Tibial artery (tissue), 4 donors: ENCODE measurements at regions not wholly inside any gene's neighbourhood (a gene's known extent, or its start where the extent isn't known, plus 50 kb on each side); places are given as distances from the start of the nearest gene placed in this dataset.

Experiments
- DNase-seq, 2 donors: peaks; one replicate each; pipeline ENCODE4 v3.0.0-alpha.2; 2019
- H3K27ac ChIP-seq, 2 donors: fragments of 200-600 bp; sonication (generic) in 1 of 2; 1 replicate in 1 of 2; 2 replicates in 1 of 2; pipeline ENCODE4 v1.5.1; 2018 to 2019; ENCODE audit warnings: mild to moderate bottlenecking in 1 of 2
- H3K27me3 ChIP-seq, 2 donors: fragments of 200-600 bp; sonication (generic) in 1 of 2; one replicate each; pipeline versions ENCODE4 v1.5.1 to v1.6.0; 2016 to 2019
- H3K36me3 ChIP-seq, 3 donors: fragments of 200-600 bp; sonication (generic) in 2 of 3; one replicate each; pipeline ENCODE4 v1.5.1; 2016 to 2019; ENCODE audit warnings: mild to moderate bottlenecking in 2 of 3
- H3K4me1 ChIP-seq, 4 donors: fragments of 200-600 bp; sonication (generic) in 2 of 4; 1 replicate in 3 of 4; 2 replicates in 1 of 4; pipeline ENCODE4 v1.5.1; 2016 to 2019
- H3K4me3 ChIP-seq, 2 donors: fragments of 200-600 bp; sonication (generic) in 1 of 2; 1 replicate in 1 of 2; 2 replicates in 1 of 2; pipeline ENCODE4 v1.5.1; 2018 to 2019; ENCODE audit warnings: mild to moderate bottlenecking in 2 of 2
- H3K9me3 ChIP-seq, 3 donors: fragments of 200-600 bp; sonication (generic) in 1 of 3; one replicate each; pipeline ENCODE4 v1.5.1; 2016 to 2019
- intact Hi-C: fragments of 100-400 bp; cut with DNase I; formaldehyde crosslinking; loops from one replicate; pipeline ENCODE4 v1.15.0; 2023; ENCODE audit warnings: low total_unique reads
- TF ChIP-seq, protein P1 (sequence below), 2 experiments: fragments of 200-600 bp in 1 of 2; fragments of 450-650 bp in 1 of 2; IDR thresholded peaks; one replicate each; pipeline ENCODE4 v1.5.1; 2017 to 2019; ENCODE audit warnings: antibody characterized with exemption in 2 of 2, mild to moderate bottlenecking in 1 of 2, moderate library complexity in 1 of 2

DNA sequence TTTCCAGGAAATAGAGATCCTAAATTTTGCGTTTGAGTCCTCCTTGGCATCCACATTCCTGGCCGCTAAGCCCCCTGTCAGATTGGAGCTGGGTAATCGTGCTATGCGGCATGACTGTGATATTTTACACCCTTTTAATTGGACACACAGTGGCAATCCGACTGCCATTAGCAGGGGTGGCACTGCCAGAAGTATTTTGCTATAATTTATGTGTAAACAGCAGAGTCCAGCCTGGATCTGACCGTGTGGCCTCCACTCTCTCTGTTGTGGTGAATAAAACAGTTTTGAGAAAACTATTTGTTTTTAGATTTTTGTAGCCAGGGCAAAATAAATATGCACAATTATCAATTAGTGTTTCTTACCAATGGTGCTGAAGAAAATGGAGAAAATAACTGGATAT, 281.0 kb upstream of the IRX2 start:
- intact Hi-C loops, result no loop called here
- DNase-seq, result no peak
- TF ChIP-seq, protein P1, sequence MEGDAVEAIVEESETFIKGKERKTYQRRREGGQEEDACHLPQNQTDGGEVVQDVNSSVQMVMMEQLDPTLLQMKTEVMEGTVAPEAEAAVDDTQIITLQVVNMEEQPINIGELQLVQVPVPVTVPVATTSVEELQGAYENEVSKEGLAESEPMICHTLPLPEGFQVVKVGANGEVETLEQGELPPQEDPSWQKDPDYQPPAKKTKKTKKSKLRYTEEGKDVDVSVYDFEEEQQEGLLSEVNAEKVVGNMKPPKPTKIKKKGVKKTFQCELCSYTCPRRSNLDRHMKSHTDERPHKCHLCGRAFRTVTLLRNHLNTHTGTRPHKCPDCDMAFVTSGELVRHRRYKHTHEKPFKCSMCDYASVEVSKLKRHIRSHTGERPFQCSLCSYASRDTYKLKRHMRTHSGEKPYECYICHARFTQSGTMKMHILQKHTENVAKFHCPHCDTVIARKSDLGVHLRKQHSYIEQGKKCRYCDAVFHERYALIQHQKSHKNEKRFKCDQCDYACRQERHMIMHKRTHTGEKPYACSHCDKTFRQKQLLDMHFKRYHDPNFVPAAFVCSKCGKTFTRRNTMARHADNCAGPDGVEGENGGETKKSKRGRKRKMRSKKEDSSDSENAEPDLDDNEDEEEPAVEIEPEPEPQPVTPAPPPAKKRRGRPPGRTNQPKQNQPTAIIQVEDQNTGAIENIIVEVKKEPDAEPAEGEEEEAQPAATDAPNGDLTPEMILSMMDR (IDR thresholded peaks at IDR 0.05), result no peak
- Histone ChIP-seq H3K4me1 (no peaks in the 10 kb centered on the region), H3K4me3 (no peak overlapping the region), H3K27me3 (no peaks in the 10 kb centered on the region), H3K36me3 (no peaks in the 10 kb centered on the region), H3K9me3 (no peaks in the 10 kb centered on the region), H3K27ac (no peak overlapping the region)

GRCh38 chr5:3031733-3032378, 280.4 kb upstream of the IRX2 start:
- H3K4me1 ChIP-seq, result no peaks in the 10 kb centered on the region
- no peak overlapping the region for H3K27ac ChIP-seq
- no peak overlapping the region for H3K4me3 ChIP-seq
- no peaks in the 10 kb centered on the region for H3K36me3 ChIP-seq
- intact Hi-C loops, result no loop called here
- H3K9me3 ChIP-seq, result no peaks in the 10 kb centered on the region
- no peaks in the 10 kb centered on the region for H3K27me3 ChIP-seq
- DNase-seq, result no peak
- TF ChIP-seq, protein P1 (IDR thresholded peaks at IDR 0.05), result no peak

GRCh38 chr5:3030511-3031165, 279.2 kb upstream of the IRX2 start:
- H3K27me3 ChIP-seq, result no peaks in the 10 kb centered on the region
- no peak overlapping the region for H3K4me3 ChIP-seq
- intact Hi-C loops, result no loop called here
- no peaks in the 10 kb centered on the region for H3K36me3 ChIP-seq
- H3K27ac ChIP-seq, result no peak overlapping the region
- TF ChIP-seq, protein P1 (IDR thresholded peaks at IDR 0.05), result no peak
- no peak for DNase-seq
- H3K4me1 ChIP-seq, result no peaks in the 10 kb centered on the region
- H3K9me3 ChIP-seq, result no peaks in the 10 kb centered on the region

- no peak for DNase-seq
- no peaks in the 10 kb centered on the region for H3K27me3 ChIP-seq
- TF ChIP-seq, protein P1 (IDR thresholded peaks at IDR 0.05), result no peak
- intact Hi-C loops, result no loop called here
- H3K4me1 ChIP-seq, result no peaks in the 10 kb centered on the region
- no peak overlapping the region for H3K4me3 ChIP-seq
- H3K36me3 ChIP-seq, result no peaks in the 10 kb centered on the region
- no peaks in the 10 kb centered on the region for H3K9me3 ChIP-seq
- H3K27ac ChIP-seq, result no peak overlapping the region
Measured at GRCh38 chr5:3029396-3029795, 277.9 kb upstream of the IRX2 start.

DNA sequence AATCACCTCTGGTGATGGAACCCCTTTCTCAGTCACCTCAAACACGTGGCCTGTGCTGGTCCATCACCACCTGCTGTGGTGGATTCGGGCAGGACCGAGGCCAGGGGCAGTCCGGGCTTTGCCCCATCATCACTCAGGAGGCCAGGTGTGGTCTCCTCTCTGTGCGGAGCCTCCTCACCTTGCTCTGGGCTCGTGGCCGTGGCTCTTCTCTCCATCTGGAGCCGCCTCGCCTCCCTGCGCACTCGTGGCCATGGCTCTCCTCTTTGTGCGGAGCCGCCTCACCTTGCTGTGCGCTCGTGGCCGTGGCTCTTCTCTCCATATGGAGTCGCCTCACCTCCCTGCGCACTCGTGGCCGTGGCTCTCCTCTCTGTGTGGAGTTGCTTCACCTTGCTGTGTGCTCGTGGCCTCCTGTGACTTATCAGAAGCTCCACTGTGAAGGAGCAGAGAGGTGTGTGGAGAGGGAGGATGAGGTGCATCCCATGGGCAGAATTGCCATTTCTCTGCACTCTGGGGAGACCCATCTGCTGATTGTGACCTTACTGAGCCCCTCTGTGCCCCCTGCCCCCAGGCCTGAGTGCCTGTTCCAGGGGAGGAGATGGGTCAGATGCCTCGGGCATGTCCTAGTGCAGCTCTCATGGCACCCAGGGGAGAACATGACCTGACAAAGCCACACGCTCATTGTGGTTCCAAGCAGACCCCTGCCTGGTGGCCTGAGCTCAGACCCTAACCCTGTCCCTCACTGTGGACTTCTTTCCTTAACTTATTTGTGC, 276.6 kb upstream of the IRX2 start:
- TF ChIP-seq, protein P1 (IDR thresholded peaks at IDR 0.05), result no peak
- no peaks in the 10 kb centered on the region for H3K9me3 ChIP-seq
- H3K4me1 ChIP-seq, result no peaks in the 10 kb centered on the region
- intact Hi-C loops, result no loop called here
- no peaks in the 10 kb centered on the region for H3K36me3 ChIP-seq
- no peak for DNase-seq
- H3K27ac ChIP-seq, result no peak overlapping the region
- no peak overlapping the region for H3K4me3 ChIP-seq
- H3K27me3 ChIP-seq, result no peaks in the 10 kb centered on the region
